ENCODE measurements at regions not wholly inside any gene's neighbourhood (a gene's known extent, or its start where the extent isn't known, plus 50 kb on each side); places are given as distances from the start of the nearest gene placed in this dataset.

DNA sequence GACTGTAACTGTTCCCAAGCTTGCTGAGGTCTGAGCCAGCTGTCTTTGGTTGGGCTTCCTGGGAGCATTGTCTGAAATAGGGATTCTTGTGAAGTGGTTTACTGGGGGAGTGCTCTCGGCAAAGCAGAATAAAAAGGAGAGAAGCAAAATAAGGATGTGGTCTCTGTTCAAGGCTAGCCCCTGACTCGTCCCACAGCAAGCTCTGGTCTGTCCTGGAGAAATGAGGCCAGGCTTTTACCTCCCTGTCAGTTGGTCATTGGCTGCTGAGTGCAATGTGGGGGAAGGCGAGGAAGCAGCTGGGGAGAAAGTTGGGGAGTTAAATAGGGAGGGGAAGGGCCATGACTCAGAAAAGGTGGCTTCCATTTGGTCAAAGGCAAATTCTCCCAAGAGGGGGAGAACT, 303.9 kb upstream of the DUSP10 start:
- DNase-seq (ENCODE audit: low read depth in 1 of 2, low spot score in 1 of 2): no peak

GRCh38 chr1:222045236-222045635, 303.3 kb upstream of the DUSP10 start:
- DNase-seq (ENCODE audit: low read depth in 1 of 2, low spot score in 1 of 2): no peak

GRCh38 chr1:222043444-222044292, 301.8 kb upstream of the DUSP10 start:
- no peak for DNase-seq (ENCODE audit: low read depth in 1 of 2, low spot score in 1 of 2)

DNA sequence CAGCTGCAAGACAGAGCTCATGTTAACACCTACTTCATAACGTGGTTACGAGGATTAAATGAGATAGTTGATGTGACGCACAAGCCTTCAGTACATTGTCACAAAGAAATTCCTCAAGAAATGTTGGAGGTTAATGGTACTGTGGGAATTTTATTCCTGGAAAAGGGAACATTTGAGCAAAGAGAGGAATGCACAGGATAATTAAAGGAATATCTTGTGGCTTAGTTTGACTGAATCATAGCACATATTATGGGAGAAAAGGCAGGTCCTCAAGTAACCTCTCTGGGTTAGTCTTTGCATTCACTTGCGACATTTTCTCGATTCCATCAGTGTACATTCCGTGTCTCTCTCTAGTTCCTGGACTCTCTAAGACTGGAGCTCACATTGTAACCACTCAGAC, 300.2 kb upstream of the DUSP10 start:
- no peak for DNase-seq (ENCODE audit: low read depth in 1 of 2, low spot score in 1 of 2)

DNA sequence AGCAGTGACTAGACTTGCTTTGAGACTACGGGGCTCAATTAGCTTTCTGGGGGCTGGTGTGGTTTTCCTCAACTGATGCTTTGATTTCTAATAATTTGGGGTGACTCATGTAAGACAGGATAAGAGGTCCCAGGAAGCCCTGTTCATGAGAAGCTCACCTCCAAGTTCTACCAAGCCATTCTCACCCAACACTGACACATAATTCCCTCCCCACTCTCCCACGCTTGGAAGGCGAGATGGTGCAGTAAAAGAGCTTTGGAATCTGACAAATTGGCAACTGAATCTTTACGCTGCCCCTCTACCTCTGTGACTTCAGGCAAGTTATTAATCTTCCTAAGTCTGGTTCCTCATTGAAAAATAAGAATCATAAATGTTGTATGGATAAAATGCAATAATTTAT, 299.1 kb upstream of the DUSP10 start:
- no peak for DNase-seq (ENCODE audit: low read depth in 1 of 2, low spot score in 1 of 2)

- DNase-seq (ENCODE audit: low read depth in 1 of 2, low spot score in 1 of 2): no peak
Measured at GRCh38 chr1:222040121-222040805, 298.4 kb upstream of the DUSP10 start.

- no peak for DNase-seq (ENCODE audit: low read depth in 1 of 2, low spot score in 1 of 2)
Measured at GRCh38 chr1:222038971-222039370, 297.1 kb upstream of the DUSP10 start.

DNA sequence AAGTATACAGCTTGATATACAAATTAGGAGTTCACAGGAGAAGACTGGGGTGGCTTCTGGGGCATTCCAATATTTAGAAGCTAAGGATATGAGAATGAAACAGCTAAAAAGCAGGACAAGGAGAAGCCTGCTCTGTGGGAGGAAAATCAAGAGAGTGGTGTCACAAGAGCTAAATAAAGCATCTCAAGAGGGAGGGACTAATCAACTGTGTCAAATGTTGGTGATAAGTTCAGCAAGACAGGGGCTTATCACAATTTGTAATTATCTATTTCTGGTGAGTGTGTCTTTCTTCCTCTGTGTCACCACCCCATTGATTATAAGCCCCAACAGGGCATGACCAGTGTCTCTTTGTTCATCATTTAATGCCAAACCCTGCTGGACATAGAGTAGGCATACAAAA, 295.8 kb upstream of the DUSP10 start:
- no peak for DNase-seq (ENCODE audit: low read depth in 1 of 2, low spot score in 1 of 2)

DNA sequence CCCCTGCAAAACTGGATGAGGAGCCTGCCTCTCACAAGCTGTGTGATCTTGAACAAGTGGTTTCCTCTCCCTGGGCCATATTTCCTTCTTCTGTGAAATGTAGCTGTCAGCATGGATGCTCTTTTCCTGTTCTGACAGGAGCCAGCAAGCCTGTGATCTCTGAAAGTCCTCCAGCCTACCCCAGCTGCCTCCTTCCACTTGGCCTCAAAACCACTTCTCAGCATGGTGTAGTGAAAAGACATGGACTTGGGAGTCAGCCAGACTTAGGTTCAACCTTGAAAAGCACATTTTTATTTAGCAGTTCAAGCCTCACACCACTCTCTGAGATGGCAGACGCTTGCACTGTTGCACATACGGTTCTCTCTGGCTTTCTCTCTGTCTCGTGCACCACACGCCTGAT, 292.9 kb upstream of the DUSP10 start:
- DNase-seq (ENCODE audit: low read depth in 1 of 2, low spot score in 1 of 2): no peak

- no peak for DNase-seq (ENCODE audit: low read depth in 1 of 2, low spot score in 1 of 2)
Measured at GRCh38 chr1:222033450-222033849, 291.6 kb upstream of the DUSP10 start.

GRCh38 chr1:222031318-222031717, 289.4 kb upstream of the DUSP10 start:
- DNase-seq (ENCODE audit: low read depth in 1 of 2, low spot score in 1 of 2): no peak

DNA sequence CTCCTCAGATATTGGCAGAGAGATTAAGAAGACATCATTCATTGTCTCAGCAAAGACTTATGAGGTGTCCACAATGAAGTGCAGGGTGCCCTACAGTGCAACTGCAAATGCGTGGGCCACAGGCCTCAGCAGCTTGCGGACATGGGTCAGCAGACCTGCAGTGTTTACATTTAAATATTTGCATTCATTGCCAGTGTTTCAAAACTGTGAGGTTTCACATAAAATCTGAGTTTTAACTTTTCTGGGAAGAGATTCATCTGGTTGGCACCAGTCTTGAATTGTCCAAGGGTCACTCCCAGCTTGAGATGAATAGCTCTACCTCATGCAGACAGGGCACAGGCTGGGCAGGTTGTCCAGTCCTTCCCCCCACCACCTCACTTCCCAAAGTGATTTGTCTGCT, 286.8 kb upstream of the DUSP10 start:
- DNase-seq (ENCODE audit: low read depth in 1 of 2, low spot score in 1 of 2): no peak

- DNase-seq (ENCODE audit: low read depth in 1 of 2, low spot score in 1 of 2): no peak
Measured at GRCh38 chr1:222028116-222028515, 286.2 kb upstream of the DUSP10 start.

DNA sequence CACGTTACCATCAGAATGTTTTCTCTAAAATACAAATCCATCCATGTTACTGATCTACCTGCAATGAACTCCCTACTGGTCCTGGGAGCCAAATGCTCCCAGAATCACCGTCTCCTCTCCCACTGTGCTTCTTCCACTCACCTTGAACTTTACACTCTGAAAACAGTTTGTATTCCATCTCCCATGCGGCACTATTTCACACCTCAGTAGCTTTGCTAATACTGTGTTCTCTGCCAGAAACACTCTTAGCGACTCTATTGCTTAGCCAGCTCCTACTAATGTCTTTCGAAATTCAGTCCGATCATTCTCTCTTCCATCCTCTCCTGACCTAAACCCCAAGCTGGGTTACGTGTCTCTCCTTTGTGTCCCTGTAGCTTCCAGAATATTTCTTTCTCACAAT, 284.4 kb upstream of the DUSP10 start:
- no peak for DNase-seq (ENCODE audit: low read depth in 1 of 2, low spot score in 1 of 2)

GRCh38 chr1:222023025-222023424, 281.1 kb upstream of the DUSP10 start:
- DNase-seq (ENCODE audit: low read depth in 1 of 2, low spot score in 1 of 2): no peak

- DNase-seq (ENCODE audit: low read depth in 1 of 2, low spot score in 1 of 2): no peak
Measured at GRCh38 chr1:222021129-222021528, 279.2 kb upstream of the DUSP10 start.

DNA sequence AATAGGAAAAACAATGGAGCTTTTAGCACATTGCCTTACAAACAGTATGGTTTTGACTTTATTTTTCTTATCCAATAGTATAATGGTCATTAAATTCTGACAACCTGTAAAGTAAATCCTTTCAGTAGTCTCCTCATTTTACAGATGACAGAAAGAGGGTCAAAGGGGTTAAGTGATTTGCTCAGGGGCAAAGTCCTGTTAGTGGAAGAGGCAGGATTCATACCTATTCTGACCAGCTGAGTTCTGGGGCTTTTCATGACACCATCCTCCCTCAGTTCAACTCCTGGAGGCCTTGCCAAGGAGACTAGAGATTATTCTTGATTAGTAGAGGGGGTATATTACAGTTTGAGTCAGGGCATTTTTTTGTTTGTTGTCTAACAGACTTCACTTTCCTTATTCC, 278.7 kb upstream of the DUSP10 start:
- DNase-seq (ENCODE audit: low read depth in 1 of 2, low spot score in 1 of 2): no peak

DNA sequence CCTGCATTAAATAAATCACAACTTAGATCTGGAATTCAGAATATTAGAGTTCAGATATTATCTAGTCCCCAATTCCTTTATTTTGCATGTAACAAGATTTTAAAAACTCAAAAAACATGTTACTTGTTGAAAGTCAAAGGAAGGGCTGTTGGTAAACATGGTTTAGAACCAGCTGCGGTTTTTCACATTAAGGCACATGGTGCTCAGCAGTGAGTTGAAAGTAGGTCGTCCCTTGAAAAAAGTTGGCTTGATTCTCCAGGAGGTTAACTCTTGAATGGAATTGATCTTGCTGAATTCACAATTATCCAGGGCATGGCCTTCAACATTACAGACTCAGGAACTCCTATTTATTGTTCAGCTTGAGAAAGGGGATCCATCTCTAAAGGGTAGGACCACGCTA, 277.1 kb upstream of the DUSP10 start:
- no peak for DNase-seq (ENCODE audit: low read depth in 1 of 2, low spot score in 1 of 2)

DNA sequence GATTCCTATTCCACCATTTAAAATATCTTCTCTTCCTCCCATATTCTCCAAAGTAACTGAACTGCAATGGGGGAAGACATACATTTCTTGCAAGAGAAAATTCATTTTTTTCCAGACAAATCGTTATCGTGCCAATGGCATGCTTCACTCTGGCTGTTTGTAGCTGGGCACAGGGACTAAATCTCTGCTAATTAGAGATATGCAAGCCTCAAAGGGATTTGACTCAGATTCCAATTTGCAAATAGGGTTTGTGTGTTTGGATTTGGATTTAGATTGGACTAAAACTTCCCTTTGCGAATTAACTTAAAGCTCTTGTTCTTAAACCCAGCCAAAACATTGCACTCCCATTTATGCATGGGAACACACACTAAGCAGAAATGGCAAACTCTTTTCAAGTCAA, 276.2 kb upstream of the DUSP10 start:
- no peak for DNase-seq (ENCODE audit: low read depth in 1 of 2, low spot score in 1 of 2)

DNA sequence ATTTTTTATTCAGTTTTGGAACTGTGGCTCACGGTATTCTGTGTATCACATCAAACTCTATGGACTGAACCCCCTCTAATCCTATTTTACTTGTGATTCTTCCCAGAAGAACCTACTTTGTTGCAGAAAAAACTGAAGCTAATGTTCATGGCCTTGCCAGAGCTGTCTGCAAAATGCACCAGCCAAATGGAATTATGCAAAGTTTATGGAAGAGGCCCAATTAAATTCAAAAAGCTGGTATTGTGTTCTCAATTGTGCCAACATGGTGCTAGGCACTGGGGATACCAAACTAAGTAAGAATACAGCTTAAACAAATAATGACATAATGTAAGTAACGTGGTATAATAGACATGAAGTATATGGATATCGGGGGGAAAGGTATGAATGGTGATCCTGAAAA, 273.8 kb upstream of the DUSP10 start:
- no peak for DNase-seq (ENCODE audit: low read depth in 1 of 2, low spot score in 1 of 2)

DNA sequence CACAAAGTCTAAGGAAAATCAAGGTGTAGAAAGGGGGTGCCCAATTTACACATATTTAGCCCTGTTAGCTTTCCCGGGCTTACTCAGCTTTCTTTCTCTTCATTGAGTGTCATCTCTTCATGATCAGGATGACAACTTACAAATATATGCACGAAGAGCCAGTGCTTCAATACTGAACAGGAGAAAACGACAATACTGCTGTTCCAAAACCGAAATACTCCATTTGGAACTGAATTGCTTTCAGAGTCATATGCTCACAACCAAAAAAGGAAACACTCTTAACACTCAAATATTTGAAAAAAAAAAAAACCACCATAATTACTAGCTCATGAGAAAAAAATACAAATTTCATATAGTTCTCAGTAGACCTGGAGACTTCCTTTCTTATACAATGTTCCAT, 272.1 kb upstream of the DUSP10 start:
- no peak for DNase-seq (ENCODE audit: low read depth in 1 of 2, low spot score in 1 of 2)

GRCh38 chr1:222012816-222013215, 270.9 kb upstream of the DUSP10 start:
- no peak for DNase-seq (ENCODE audit: low read depth in 1 of 2, low spot score in 1 of 2)

DNA sequence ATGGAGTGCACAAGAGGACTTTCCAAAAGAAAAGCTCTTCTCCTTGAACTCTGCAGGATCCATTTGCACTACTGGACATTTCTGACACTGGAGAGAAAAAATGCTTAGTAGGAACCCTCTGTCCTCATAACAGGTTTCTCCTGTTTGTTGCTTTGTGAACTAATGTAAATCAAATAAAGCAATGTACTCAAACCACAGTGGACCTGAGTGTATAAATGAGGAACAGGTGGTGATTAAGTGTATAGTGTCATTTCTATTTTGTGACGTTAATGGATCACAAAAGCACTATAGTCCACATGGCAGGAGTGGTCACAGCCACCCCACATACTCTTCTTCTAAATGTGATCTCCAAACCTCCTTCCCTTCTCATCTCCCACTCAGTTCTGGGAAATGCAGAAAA, 268.4 kb upstream of the DUSP10 start:
- no peak for DNase-seq (ENCODE audit: low read depth in 1 of 2, low spot score in 1 of 2)

Measured in stimulated activated CD4-positive, alpha-beta T cell treated with anti-CD3 and anti-CD28 coated beads, Interleukin-15, amount 100 ng/mL, for 1 hour (primary cell).